GM19238 (cell line): ENCODE measurements at regions not wholly inside any gene's neighbourhood (a gene's known extent, or its start where the extent isn't known, plus 50 kb on each side); places are given as distances from the start of the nearest gene placed in this dataset.
"Not testable (repeated sequence)": the region's sequence is repeated elsewhere in the genome, so short reads cannot be mapped to it uniquely, and the experiment has no call there.

Experiments
- DNase-seq: peaks from one replicate; pipeline ENCODE4 v3.0.0; 2011; ENCODE audit warnings: low spot score; ENCODE audit not compliant: insufficient read length

- no peak for DNase-seq
Observed at GRCh38 chr4:62470421-62470983, 1270.4 kb downstream of the ADGRL3 start.

GRCh38 chr4:62470020-62470419 lies 1269.9 kb downstream of the ADGRL3 start:
- DNase-seq = no peak

GRCh38 chr4:62461961-62462360 lies 1261.8 kb downstream of the ADGRL3 start:
- DNase-seq = no peak

GRCh38 chr4:62460329-62460728 lies 1260.2 kb downstream of the ADGRL3 start:
- DNase-seq = no peak

- no peak for DNase-seq
Observed at GRCh38 chr4:62457356-62457755, 1257.2 kb downstream of the ADGRL3 start.

- DNase-seq = no peak
Observed at GRCh38 chr4:62455871-62456270, 1255.7 kb downstream of the ADGRL3 start.

- no peak for DNase-seq
Observed at GRCh38 chr4:62454535-62454934, 1254.4 kb downstream of the ADGRL3 start.

GRCh38 chr4:62450740-62451139 lies 1250.6 kb downstream of the ADGRL3 start:
- DNase-seq = no peak

- DNase-seq = no peak
Observed at GRCh38 chr4:62449538-62449937, 1249.4 kb downstream of the ADGRL3 start.

GRCh38 chr4:62448911-62449310 lies 1248.8 kb downstream of the ADGRL3 start:
- no peak for DNase-seq

GRCh38 chr4:62439051-62439450 lies 1238.9 kb downstream of the ADGRL3 start:
- DNase-seq = no peak

GRCh38 chr4:62434921-62435320 lies 1234.8 kb downstream of the ADGRL3 start:
- no peak for DNase-seq

GRCh38 chr4:62431513-62432231 lies 1231.5 kb downstream of the ADGRL3 start:
- DNase-seq = not testable (repeated sequence)

GRCh38 chr4:62429297-62429696 lies 1229.2 kb downstream of the ADGRL3 start:
- DNase-seq = no peak

- no peak for DNase-seq
Observed at GRCh38 chr4:62415256-62415655, 1215.1 kb downstream of the ADGRL3 start.

- DNase-seq = no peak
Observed at GRCh38 chr4:62414563-62414962, 1214.4 kb downstream of the ADGRL3 start.

GRCh38 chr4:62410371-62411003 lies 1210.4 kb downstream of the ADGRL3 start:
- no peak for DNase-seq

- no peak for DNase-seq
Observed at GRCh38 chr4:62408454-62408853, 1208.3 kb downstream of the ADGRL3 start.

- no peak for DNase-seq
Observed at GRCh38 chr4:62407534-62407933, 1207.4 kb downstream of the ADGRL3 start.

- DNase-seq = no peak
Observed at GRCh38 chr4:62402088-62402806, 1202.1 kb downstream of the ADGRL3 start.

GRCh38 chr4:62399242-62399641 lies 1199.1 kb downstream of the ADGRL3 start:
- no peak for DNase-seq

GRCh38 chr4:62398318-62398717 lies 1198.2 kb downstream of the ADGRL3 start:
- DNase-seq = no peak
